ENCODE measurements at regions not wholly inside any gene's neighbourhood (a gene's known extent, or its start where the extent isn't known, plus 50 kb on each side); places are given as distances from the start of the nearest gene placed in this dataset.
A peak's percentile ranks its signal among the peaks of the same experiment; 100 is the strongest.

GRCh38 chr2:7329465-7329864 is 412.3 kb downstream of the RNF144A start:
- Histone ChIP-seq H3K18ac (ENCODE audit: low read length) (no peak overlapping the region), H2BK5ac (ENCODE audit: low read depth, low read length, poor library complexity) (no peak overlapping the region), H4K8ac (ENCODE audit: low read depth, low read length) (no peak overlapping the region), H3K4ac (ENCODE audit: low read depth, low read length) (no peak overlapping the region), H2BK12ac (ENCODE audit: low read length) (no peak overlapping the region), H3K4me1 (ENCODE audit: control insufficient read depth in 1 of 2, insufficient read depth in 2 of 2, low read length in 2 of 2) (no peaks in the 10 kb centered on the region), H3K36me3 (ENCODE audit: control insufficient read depth in 1 of 2, insufficient read depth in 2 of 2, low read length in 2 of 2) (no peaks in the 10 kb centered on the region), H2AFZ (ENCODE audit: insufficient read depth, low read length, poor library complexity) (no peak overlapping the region), H3K27ac (ENCODE audit: low read depth, low read length) (no peak overlapping the region), H4K12ac (ENCODE audit: low read depth, low read length) (no peak overlapping the region), H3K9me3 (ENCODE audit: insufficient read depth, low read depth, low read length) (peaks cover 2% of the 10 kb centered on the region), H3K79me1 (ENCODE audit: low read length) (no peaks in the 10 kb centered on the region), H3K27me3 (ENCODE audit: insufficient read depth, low read length) (no peaks in the 10 kb centered on the region), H3K79me2 (ENCODE audit: control insufficient read depth, insufficient read depth, low read length, poor library complexity) (no peaks in the 10 kb centered on the region), H2AK5ac (ENCODE audit: low read length) (no peak overlapping the region), H3K9ac (ENCODE audit: low read length) (no peak overlapping the region), H3K4me2 (ENCODE audit: low read length) (no peak overlapping the region), H4K91ac (ENCODE audit: low read depth, low read length) (no peak overlapping the region), H3K14ac (ENCODE audit: low read length) (no peak overlapping the region), H3K4me3 (ENCODE audit: low read depth, low read length) (no peak overlapping the region), H3K23ac (ENCODE audit: low read length) (no peak overlapping the region), H2BK120ac (ENCODE audit: insufficient read depth, low read length, poor library complexity) (no peak overlapping the region)
- WGBS (ENCODE audit: extremely low coverage, insufficient coverage, insufficient read length): no CpG with 5 or more reads among the region's 1 CpG
- no peak for DNase-seq

- no peak overlapping the region for H4K91ac ChIP-seq (ENCODE audit: low read depth, low read length)
- no CpG with 5 or more reads among the region's 2 CpGs for WGBS (ENCODE audit: extremely low coverage, insufficient coverage, insufficient read length)
- H3K18ac ChIP-seq (ENCODE audit: low read length): no peak overlapping the region
- H3K4me2 ChIP-seq (ENCODE audit: low read length): no peak overlapping the region
- H2BK120ac ChIP-seq (ENCODE audit: insufficient read depth, low read length, poor library complexity): no peak overlapping the region
- H3K36me3 ChIP-seq (ENCODE audit: control insufficient read depth in 1 of 2, insufficient read depth in 2 of 2, low read length in 2 of 2): no peaks in the 10 kb centered on the region
- H3K4ac ChIP-seq (ENCODE audit: low read depth, low read length): no peak overlapping the region
- no peaks in the 10 kb centered on the region for H3K79me1 ChIP-seq (ENCODE audit: low read length)
- H4K8ac ChIP-seq (ENCODE audit: low read depth, low read length): no peak overlapping the region
- H3K4me1 ChIP-seq (ENCODE audit: control insufficient read depth in 1 of 2, insufficient read depth in 2 of 2, low read length in 2 of 2): no peaks in the 10 kb centered on the region
- H3K23ac ChIP-seq (ENCODE audit: low read length): no peak overlapping the region
- no peak overlapping the region for H2AK5ac ChIP-seq (ENCODE audit: low read length)
- H3K4me3 ChIP-seq (ENCODE audit: low read depth, low read length): no peak overlapping the region
- no peak overlapping the region for H3K27ac ChIP-seq (ENCODE audit: low read depth, low read length)
- H2BK5ac ChIP-seq (ENCODE audit: low read depth, low read length, poor library complexity): no peak overlapping the region
- H3K79me2 ChIP-seq (ENCODE audit: control insufficient read depth, insufficient read depth, low read length, poor library complexity): no peaks in the 10 kb centered on the region
- H3K27me3 ChIP-seq (ENCODE audit: insufficient read depth, low read length): no peaks in the 10 kb centered on the region
- no peak overlapping the region for H3K14ac ChIP-seq (ENCODE audit: low read length)
- H2BK12ac ChIP-seq (ENCODE audit: low read length): no peak overlapping the region
- no peak overlapping the region for H3K9ac ChIP-seq (ENCODE audit: low read length)
- no peak overlapping the region for H2AFZ ChIP-seq (ENCODE audit: insufficient read depth, low read length, poor library complexity)
- no peaks in the 10 kb centered on the region for H3K9me3 ChIP-seq (ENCODE audit: insufficient read depth, low read depth, low read length)
- H4K12ac ChIP-seq (ENCODE audit: low read depth, low read length): no peak overlapping the region
- DNase-seq: no peak
These were observed 416.1 kb downstream of the RNF144A start for GRCh38 chr2:7333189-7333765.

GRCh38 chr2:7333960-7334493 is 416.8 kb downstream of the RNF144A start:
- Histone ChIP-seq H2AK5ac (ENCODE audit: low read length) (no peak overlapping the region), H3K79me2 (ENCODE audit: control insufficient read depth, insufficient read depth, low read length, poor library complexity) (no peaks in the 10 kb centered on the region), H2BK5ac (ENCODE audit: low read depth, low read length, poor library complexity) (no peak overlapping the region), H3K14ac (ENCODE audit: low read length) (no peak overlapping the region), H3K4me1 (ENCODE audit: control insufficient read depth in 1 of 2, insufficient read depth in 2 of 2, low read length in 2 of 2) (no peaks in the 10 kb centered on the region), H3K4me2 (ENCODE audit: low read length) (no peak overlapping the region), H3K4ac (ENCODE audit: low read depth, low read length) (no peak overlapping the region), H4K12ac (ENCODE audit: low read depth, low read length) (no peak overlapping the region), H3K9me3 (ENCODE audit: insufficient read depth, low read depth, low read length) (no peaks in the 10 kb centered on the region), H3K79me1 (ENCODE audit: low read length) (no peaks in the 10 kb centered on the region), H3K23ac (ENCODE audit: low read length) (no peak overlapping the region), H3K18ac (ENCODE audit: low read length) (no peak overlapping the region), H2BK12ac (ENCODE audit: low read length) (no peak overlapping the region), H3K27me3 (ENCODE audit: insufficient read depth, low read length) (no peaks in the 10 kb centered on the region), H4K8ac (ENCODE audit: low read depth, low read length) (no peak overlapping the region), H2BK120ac (ENCODE audit: insufficient read depth, low read length, poor library complexity) (no peak overlapping the region), H3K4me3 (ENCODE audit: low read depth, low read length) (no peak overlapping the region), H2AFZ (ENCODE audit: insufficient read depth, low read length, poor library complexity) (no peak overlapping the region), H3K9ac (ENCODE audit: low read length) (no peak overlapping the region), H3K36me3 (ENCODE audit: control insufficient read depth in 1 of 2, insufficient read depth in 2 of 2, low read length in 2 of 2) (no peaks in the 10 kb centered on the region), H3K27ac (ENCODE audit: low read depth, low read length) (no peak overlapping the region), H4K91ac (ENCODE audit: low read depth, low read length) (no peak overlapping the region)
- DNase-seq: no peak
- WGBS (ENCODE audit: extremely low coverage, insufficient coverage, insufficient read length): no CpG with 5 or more reads among the region's 5 CpGs

GRCh38 chr2:7338961-7339360 is 421.7 kb downstream of the RNF144A start:
- Histone ChIP-seq H3K79me1 (ENCODE audit: low read length) (no peaks in the 10 kb centered on the region), H2BK5ac (ENCODE audit: low read depth, low read length, poor library complexity) (no peak overlapping the region), H2BK12ac (ENCODE audit: low read length) (no peak overlapping the region), H3K4me1 (ENCODE audit: control insufficient read depth in 1 of 2, insufficient read depth in 2 of 2, low read length in 2 of 2) (no peaks in the 10 kb centered on the region), H2BK120ac (ENCODE audit: insufficient read depth, low read length, poor library complexity) (no peak overlapping the region), H2AFZ (ENCODE audit: insufficient read depth, low read length, poor library complexity) (no peak overlapping the region), H3K4me3 (ENCODE audit: low read depth, low read length) (no peak overlapping the region), H3K14ac (ENCODE audit: low read length) (no peak overlapping the region), H3K4me2 (ENCODE audit: low read length) (no peak overlapping the region), H4K8ac (ENCODE audit: low read depth, low read length) (no peak overlapping the region), H3K36me3 (ENCODE audit: control insufficient read depth in 1 of 2, insufficient read depth in 2 of 2, low read length in 2 of 2) (no peaks in the 10 kb centered on the region), H3K9me3 (ENCODE audit: insufficient read depth, low read depth, low read length) (no peaks in the 10 kb centered on the region), H4K91ac (ENCODE audit: low read depth, low read length) (no peak overlapping the region), H4K12ac (ENCODE audit: low read depth, low read length) (no peak overlapping the region), H3K27ac (ENCODE audit: low read depth, low read length) (no peak overlapping the region), H3K27me3 (ENCODE audit: insufficient read depth, low read length) (no peaks in the 10 kb centered on the region), H3K79me2 (ENCODE audit: control insufficient read depth, insufficient read depth, low read length, poor library complexity) (no peaks in the 10 kb centered on the region), H3K23ac (ENCODE audit: low read length) (no peak overlapping the region), H3K9ac (ENCODE audit: low read length) (no peak overlapping the region), H2AK5ac (ENCODE audit: low read length) (no peak overlapping the region), H3K18ac (ENCODE audit: low read length) (no peak overlapping the region), H3K4ac (ENCODE audit: low read depth, low read length) (no peak overlapping the region)
- DNase-seq: peak; percentile 9 to 77
- no CpG with 5 or more reads among the region's 3 CpGs for WGBS (ENCODE audit: extremely low coverage, insufficient coverage, insufficient read length)

Data from trophoblast cell (in vitro differentiated cells and primary cell).